ENCODE measurements at regions not wholly inside any gene's neighbourhood (a gene's known extent, or its start where the extent isn't known, plus 50 kb on each side); places are given as distances from the start of the nearest gene placed in this dataset.

- Histone ChIP-seq H3K4me2 (no peak overlapping the region), H3K27ac (no peak overlapping the region), H3K4me1 (no peaks in the 10 kb centered on the region), H3K9me3 (no peaks in the 10 kb centered on the region), H3K4me3 (no peak overlapping the region)
- WGBS (ENCODE audit: missing lambda C conversion rate): 0% methylated on average over 2 of the region's 2 CpGs
- DNase-seq (ENCODE audit: low read depth in 1 of 2, low spot score in 1 of 2): no peak
- no peak for FAIRE-seq
- TF ChIP-seq NPAS2 (CRISPR knock-in tag; IDR thresholded peaks at IDR 0.05; ENCODE audit: borderline replicate concordance) (no peak), USF2 (IDR thresholded peaks at IDR 0.05) (no peak), ESRRA (IDR thresholded peaks at IDR 0.05; ENCODE audit: borderline replicate concordance, low read length) (no peak), PBX3 (IDR thresholded peaks at IDR 0.05) (no peak)
- CTCF ChIA-PET: no interaction called here
- POLR2A ChIA-PET: no interaction called here
- no peak for ATAC-seq
Observed at GRCh38 chr10:83605783-83606630, 533.3 kb upstream of the GHITM start.

- no peaks in the 10 kb centered on the region for H3K4me1 ChIP-seq
- ChIA-PET CTCF (no interaction called here), POLR2A (no interaction called here)
- H3K4me3 ChIP-seq: no peak overlapping the region
- DNase-seq (ENCODE audit: low read depth in 1 of 2, low spot score in 1 of 2) (no peak), FAIRE-seq (no peak), ATAC-seq (no peak)
- 27% methylated on average over 7 of the region's 7 CpGs for WGBS (ENCODE audit: missing lambda C conversion rate)
- no peaks in the 10 kb centered on the region for H3K9me3 ChIP-seq
- TF ChIP-seq GATA3 (IDR thresholded peaks at IDR 0.05; ENCODE audit: borderline replicate concordance) (no peak), HOXA7 (CRISPR knock-in tag; IDR thresholded peaks at IDR 0.05) (no peak), MYC (IDR thresholded peaks at IDR 0.05; ENCODE audit: borderline replicate concordance, low read length) (no peak), NR3C1 (IDR thresholded peaks at IDR 0.05) (no peak), HMGXB4 (CRISPR knock-in tag; IDR thresholded peaks at IDR 0.05; ENCODE audit: borderline replicate concordance) (no peak), KDM1A (IDR thresholded peaks at IDR 0.05; ENCODE audit: low read depth) (no peak), JUN (IDR thresholded peaks at IDR 0.05) (no peak), REST (IDR thresholded peaks at IDR 0.05) (no peak)
- H3K27ac ChIP-seq: no peak overlapping the region
- no peak overlapping the region for H3K4me2 ChIP-seq
Observed at GRCh38 chr10:83607959-83608745, 531.2 kb upstream of the GHITM start.

GRCh38 chr10:83612050-83612449 lies 527.3 kb upstream of the GHITM start:
- no peak for TF ChIP-seq RCOR1 (IDR thresholded peaks at IDR 0.05; ENCODE audit: low read depth, low read length)
- H3K4me1 ChIP-seq: no peaks in the 10 kb centered on the region
- H3K9me3 ChIP-seq: no peaks in the 10 kb centered on the region
- FAIRE-seq: no peak
- no peak overlapping the region for H3K27ac ChIP-seq
- DNase-seq (ENCODE audit: low read depth in 1 of 2, low spot score in 1 of 2): no peak
- H3K4me2 ChIP-seq: no peak overlapping the region
- CTCF ChIA-PET: no interaction called here
- no peak for ATAC-seq
- no peak overlapping the region for H3K4me3 ChIP-seq
- 2% methylated on average over 4 of the region's 4 CpGs for WGBS (ENCODE audit: missing lambda C conversion rate)
- POLR2A ChIA-PET: no interaction called here

Measured in A549 (cell line).